ENCODE measurements at regions not wholly inside any gene's neighbourhood (a gene's known extent, or its start where the extent isn't known, plus 50 kb on each side); places are given as distances from the start of the nearest gene placed in this dataset.

DNA sequence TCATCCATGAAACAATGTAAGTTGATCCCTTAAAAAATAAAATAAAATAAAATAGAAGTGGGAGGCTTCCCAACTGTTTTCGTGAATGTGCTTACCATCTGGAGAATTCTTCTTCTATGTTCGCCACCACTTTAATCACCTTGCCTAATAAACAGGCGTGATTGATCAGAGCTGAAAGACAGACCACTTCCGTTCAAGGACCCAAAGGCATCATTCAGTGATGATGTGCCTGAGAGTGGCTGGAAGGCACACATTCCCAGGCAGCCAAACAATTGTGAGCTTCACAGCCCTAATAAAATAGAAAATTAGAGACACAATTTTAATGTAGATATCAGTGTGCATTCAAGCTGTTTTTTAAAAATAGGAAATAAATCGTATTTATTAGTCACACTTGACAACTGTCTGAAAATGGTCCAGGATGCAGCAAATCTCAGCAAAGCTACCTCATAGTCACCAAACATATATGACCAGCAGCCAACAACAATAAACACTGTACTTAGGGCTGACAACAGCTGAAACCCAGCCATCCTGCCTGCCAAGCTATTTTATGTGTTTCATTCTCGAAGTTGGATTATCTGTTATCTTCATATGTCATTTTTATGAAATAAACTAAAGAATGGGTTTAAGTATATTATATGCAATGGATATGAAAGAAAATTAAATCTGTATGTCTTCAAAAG, 163.2 kb upstream of the FAM9B start:
- DNase-seq = no peak

DNA sequence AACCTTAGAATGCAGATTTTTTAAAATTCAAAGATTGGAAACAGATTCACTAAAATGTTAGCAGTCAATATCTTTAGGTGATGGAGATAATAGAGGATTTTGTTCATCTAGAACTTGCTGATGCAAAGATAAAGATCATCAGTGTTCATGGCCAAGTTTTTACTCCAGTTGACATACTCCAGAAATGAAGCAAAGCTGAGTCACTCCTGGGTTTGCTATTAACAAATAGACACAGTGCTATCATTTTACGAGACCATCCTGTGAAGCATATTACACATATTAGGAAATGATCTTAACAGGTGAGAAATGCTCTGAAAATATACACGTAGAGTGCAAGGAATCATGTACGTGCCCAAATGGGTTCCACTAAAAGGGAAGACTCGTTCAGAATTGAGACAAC, 170.6 kb upstream of the FAM9B start:
- DNase-seq = no peak

DNA sequence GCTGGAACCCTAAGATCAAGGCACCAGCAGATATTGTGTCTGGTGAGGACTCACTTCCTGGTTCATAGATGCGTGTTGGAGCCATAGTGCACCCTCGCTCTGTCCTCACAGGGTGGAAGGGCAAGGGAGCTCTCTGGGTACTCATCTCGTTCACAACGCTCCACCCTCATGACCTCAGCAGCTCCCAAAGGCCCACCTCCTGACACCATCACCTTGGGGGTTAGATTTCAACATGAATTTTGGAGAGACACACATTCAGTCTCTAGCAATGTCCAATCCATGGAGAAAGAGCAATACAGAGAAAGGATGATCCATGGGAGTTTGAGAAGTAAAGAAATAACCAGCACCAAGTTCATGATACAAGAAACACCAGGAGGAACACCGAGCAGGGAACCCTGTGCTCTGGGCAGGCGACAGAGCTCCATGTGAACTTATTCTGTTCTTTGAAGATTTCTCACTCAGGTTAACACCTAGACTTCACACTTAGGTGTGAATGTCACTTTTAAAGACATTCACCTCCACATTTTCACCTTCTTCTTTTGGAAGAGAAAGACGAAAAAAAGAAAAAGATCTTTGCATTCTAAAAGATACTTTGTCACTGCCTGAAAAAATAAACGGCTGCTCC, 171.8 kb upstream of the FAM9B start:
- no peak for DNase-seq

DNA sequence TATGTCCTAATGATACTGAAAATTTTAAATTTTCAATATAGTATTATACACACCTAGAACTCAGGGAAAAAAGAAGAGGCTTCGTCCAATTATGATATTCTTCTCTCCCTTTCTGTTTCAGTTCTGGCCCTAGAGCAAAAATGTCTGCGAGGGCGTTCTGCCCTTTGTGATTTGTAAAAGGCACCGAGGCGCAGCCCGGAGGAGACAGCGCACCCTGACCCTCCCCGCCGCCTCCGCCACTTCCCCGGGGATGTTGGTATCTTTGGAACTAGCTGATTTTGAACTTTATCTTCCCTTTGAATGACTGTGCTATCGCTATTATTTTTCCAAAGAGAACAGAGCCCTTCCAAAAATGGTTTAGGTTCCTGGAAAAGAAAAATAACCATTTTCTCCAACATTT, 173.2 kb upstream of the FAM9B start:
- DNase-seq = no peak

DNA sequence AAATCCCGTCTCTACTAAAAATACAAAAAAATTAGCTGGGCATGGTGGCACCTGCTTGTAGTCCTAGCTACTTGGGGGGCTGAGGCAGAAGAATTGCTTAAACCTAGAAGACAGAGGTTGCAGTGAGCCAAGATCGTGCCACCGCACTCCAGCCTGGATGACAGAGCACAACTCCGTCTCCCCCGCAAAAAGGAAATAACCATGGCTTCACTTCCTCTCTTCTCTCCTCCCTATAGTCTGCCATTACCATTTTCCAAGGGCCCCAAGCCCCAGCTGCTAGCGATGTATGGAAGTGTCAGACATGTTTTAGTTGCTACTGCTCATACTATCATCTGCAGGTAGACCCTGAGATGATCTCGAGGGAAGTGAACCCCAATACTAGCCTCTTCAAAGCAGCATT, 177.3 kb upstream of the FAM9B start:
- no peak for DNase-seq

DNA sequence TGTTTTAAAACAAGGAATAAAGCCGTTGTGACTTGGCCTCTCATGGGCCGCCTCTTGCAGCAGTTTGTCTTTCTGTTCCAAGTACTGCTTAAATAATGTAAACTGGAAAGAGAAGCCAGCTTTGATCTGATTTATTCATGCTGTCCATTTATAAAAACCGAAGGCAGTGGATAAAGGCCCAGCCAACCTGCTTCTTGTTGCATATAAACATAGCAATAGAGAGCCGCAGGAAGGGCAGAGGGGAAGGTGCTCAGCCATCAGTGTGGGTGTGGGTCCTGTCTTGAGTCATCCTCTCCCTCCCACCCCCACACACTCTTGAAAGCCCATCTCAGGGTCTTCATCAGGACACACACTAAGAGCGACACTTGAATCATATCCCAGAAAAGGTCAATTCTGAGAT, 187.9 kb upstream of the FAM9B start:
- no peak for DNase-seq

DNA sequence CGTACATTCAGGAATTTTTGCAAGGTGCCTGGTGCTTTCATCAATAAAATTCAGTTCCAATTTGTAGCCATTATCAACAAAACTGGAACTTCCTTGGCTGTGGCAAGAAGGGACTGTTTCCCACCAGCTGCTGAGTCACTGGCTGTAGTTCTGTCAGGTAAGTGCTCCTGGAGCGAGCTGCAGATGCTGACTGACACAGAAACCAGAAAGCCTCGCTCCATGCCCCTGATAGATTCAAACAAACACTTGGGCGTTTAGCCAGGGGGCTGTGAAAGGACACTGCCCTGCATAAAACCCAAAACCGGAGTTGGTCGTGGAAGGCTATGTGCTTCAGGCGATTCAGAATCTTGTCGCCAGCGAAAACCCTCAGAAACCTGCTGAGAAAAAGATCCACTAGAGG, 188.4 kb upstream of the FAM9B start:
- DNase-seq = no peak

DNA sequence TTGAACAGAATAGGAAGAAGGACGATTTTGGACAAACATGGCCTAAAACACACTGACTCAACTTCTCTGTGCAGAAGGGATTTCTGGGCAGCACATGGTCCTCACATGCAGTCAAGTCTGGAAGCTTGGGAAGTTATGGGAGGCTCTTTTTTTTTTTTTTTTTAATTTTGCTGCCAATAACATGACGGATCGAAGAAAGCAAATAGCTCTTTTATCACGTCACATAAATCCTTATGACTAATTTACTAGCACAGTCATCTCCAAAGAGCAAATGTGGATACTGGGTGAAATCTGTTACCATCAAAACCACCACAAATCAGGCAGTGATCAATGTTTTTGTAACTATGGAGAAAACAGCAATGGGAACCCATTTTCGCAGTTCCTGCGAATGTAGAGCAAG, 193.3 kb upstream of the FAM9B start:
- no peak for DNase-seq

DNA sequence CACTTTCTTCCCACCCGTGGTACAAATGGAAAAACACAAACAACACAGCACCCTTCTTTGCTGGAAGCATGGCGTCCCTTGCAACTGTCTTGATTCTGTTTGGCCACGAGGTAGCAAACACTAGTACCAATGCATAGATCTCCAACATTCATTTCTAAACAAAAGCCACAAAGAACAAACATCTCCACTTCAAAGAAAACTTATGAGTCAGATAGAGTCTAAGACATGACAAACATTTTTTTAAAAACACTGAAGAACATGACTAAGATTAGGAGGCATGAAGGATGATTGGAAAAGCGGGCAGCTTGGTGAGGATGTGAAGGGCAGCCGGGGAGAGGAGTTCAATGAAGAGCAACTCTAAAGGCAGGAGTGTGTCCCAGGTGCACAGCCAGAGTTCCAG, 197.6 kb upstream of the FAM9B start:
- DNase-seq = no peak

DNA sequence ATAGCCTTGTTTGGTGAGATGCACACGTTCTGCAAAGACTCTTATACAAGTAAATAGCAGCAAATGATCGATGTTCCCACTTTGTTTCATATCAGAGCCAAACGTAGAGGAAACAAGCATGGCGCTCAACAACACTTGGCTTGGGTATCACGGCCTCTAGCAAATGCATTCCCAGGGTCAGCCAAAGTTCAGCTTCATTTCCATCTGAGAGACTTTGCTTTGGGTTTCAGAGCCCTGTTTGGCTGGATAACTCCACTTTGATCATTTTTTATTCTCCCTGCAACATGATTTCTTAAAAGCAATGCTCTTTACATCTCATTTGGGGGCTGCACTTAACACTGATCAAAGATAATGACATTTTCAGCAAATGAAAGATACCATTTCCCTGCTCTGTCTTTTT, 199.2 kb upstream of the FAM9B start:
- DNase-seq = no peak

DNA sequence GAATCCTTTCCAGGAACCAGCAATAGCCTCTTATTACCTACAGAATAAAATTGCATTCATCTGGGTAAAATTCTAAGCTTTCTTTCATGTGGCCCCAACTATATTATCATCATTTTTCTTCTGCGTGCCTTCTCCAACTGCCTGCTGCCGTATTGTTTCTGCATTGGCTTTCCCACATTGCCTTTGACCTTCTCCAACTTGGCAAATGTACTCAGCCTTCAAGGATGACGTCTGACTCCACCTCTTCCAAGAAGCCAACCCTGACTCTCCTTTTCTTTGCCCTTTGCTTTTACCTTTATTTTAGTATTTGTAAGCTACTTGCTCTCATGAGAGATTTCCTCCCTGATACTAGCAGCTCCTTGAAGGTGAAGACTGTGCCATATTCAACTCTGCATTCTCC, 200.4 kb upstream of the FAM9B start:
- DNase-seq = no peak

DNA sequence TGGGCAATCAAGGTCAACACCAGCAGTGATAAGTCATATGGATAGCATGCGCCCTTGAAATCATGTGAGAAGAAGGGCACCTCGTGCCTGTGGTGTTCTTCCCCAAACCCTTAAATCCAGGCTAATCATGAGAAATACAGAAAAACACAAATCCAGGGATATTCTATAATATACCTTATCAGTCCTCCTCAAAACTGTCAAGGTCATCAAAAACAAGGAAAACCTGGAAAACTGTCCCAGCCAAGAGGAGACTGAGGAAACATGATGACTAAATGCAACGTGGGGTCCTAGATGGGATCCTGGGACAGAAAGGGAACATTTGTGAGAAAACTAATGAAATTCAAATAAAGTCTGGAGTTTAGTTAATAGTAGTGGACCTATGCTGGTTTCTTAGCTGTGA, 201.8 kb upstream of the FAM9B start:
- DNase-seq = no peak

DNA sequence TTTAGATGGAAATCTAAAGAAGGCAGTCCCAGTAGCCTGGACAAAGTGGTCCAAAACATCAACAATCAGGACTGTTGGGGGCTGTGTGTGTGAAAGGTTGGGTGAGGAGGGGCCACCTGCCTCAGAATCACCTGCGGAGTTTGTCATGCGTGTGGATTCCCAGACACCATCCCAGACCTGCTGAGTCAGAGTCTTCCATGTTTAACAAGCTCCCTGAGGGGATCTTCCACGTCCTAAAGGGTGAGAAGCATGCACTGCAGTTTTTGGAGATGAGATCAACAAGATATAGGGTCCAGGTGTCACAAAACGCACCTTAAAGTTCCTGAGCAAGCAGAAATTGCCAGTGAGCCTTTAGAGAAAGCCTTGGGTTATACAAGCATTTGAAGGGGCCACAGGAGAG, 207.0 kb upstream of the FAM9B start:
- DNase-seq = no peak

DNA sequence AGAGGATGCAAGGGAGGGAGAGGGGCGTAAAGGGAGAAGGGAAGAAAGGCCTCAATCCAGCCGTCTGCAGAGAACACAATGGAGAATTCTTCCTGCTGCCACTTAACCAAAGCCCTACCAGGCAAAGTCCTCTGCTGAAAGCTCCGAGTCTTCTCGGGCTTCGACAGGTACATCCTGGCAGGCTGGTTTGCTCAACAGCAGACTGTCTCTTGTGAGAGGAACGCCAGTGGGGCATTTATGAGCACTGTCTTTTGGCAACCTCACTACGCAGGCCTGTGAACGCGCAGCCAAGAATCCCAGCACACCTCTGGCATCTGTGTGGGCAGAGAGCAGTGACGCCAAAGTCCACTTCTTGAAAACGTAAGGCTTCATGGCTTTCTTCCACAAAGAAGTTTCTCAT, 207.5 kb upstream of the FAM9B start:
- DNase-seq = no peak

DNA sequence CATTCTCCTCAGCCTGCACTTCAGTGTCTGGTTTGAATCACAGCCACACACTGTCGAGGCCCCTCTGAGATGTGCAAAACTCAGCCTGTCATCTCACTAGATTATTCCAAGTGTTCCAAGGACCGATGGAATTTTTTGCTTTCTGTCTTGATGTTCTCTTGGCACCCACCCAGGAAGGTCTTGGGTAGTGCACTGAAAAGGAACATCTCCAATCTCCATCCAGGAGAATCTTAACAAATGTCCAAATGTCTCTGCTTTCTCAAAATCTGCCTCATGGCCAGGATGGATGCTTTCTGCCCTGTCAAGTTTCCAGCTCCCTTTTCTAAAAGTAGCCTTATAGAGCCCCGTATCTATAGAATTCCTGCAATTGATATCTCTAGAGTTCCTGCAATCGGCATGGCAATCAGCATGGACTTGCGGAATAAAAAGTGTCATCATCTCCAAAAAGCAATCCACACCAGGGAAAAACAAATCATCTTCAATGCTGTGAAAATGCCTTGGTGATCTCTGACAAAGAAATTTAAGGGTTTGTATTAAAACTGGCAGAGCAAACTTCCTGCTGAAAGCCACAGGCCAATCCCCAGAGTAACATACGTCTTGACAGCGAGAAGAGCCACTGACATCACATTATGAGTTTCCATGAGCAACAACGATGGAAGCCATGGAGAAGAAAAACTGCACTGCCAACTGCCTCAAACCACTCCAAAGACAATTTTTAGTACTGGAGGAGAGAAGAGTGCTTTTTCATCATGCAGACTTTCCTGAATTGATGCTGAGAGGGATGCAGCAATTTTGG, 215.3 kb upstream of the FAM9B start:
- no peak for DNase-seq

DNA sequence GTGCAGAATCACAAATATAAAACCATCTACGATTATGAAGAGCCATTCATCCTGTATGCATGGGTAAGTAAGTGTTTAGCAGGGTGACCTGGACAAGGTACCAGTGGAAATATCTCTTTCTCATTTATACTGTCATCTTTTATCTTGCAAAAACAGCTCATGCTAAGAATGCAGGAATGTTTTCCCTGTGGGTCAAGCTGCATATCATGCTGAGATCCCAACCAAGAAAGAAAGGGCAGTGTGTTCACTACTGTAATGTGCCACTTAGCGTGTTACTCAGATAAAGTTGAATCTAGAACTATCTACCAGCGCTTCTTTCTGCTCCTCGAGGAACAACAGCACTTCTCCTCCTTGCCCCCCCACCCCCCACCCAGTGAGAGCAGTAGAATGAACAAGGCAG, 212.7 kb upstream of the TBL1X start:
- DNase-seq = no peak

DNA sequence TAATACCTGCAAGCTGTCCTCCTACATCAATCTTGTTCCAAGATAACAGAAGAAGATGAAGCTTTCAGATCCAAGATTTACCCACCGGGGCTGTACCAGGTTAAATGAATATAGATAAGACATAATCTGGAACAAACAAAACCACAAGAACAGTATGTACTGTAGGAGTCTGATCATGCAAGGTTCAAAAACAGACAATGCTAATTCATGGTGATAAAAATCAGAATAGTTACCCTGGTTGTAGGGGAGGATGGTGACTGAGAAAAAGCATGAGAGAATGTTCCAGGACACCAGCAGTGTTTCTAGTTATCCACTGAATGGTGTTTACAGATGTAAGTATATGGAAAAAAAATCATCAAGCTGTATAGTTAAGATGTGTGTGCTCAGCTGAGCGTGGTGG, 211.6 kb upstream of the TBL1X start:
- no peak for DNase-seq

DNA sequence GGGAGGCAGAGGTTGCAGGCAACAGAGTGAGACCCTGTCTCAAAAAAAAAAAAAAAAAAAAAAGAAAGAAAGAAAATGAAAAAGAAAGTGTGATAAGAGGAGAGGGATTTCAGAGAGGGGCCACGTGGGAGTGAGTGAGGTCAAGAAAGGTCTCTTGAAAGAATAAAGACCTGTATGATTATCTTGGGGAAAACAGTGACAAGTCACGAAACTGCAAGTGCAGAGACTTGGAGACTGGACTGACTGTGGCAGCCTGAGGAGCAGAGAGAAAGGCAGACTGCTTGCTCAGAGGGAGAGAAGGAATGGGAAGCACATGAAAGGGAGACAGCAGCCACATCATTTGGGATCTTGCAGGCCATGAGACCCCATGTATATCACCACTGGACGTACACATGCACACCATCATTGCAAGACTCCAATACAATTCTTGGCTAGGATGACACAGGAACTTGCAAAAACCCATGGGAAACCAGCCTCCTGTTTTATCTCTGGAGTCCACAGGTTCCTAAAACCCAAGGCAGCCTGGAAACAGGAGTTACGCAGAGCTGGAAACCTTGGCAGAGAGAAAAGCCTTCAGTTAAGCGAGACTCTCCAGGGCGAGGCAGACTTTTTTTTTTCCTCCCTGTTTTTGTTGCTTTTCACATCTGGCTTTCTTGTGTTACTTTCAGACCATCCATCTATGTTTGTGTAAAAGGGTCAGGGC, 207.0 kb upstream of the TBL1X start:
- DNase-seq = no peak

DNA sequence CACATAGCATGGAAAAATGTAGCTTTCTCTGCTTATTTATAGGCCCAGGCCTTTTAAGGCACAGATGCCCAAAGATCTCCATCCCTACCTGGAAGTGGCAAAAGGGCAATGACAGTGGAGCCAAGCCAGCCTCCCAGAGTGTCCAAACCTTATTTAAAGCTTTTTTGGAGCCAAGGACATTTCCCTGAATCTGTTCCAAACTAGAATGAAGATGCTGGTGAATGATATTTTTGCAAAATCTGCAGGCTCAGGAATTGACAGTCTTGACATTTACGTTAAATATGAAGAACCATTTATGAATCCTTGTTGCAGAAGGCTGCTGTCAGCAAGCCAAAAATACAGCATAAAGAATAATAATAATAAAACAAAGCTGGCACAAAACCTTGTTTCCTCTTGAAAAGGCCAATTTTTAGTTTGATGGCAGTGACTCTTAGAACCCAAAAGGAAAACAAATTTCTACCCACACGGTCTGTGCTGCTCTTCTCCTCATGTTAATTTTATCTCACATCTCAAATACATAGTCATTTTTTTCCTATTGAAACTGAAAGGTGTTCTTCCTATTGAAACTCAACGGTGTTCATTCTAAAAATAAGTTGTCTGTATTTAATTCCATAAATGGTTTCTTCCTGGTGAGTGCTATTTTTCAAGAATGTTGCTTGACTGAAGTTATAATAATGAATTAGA, 206.3 kb upstream of the TBL1X start:
- DNase-seq = no peak

DNA sequence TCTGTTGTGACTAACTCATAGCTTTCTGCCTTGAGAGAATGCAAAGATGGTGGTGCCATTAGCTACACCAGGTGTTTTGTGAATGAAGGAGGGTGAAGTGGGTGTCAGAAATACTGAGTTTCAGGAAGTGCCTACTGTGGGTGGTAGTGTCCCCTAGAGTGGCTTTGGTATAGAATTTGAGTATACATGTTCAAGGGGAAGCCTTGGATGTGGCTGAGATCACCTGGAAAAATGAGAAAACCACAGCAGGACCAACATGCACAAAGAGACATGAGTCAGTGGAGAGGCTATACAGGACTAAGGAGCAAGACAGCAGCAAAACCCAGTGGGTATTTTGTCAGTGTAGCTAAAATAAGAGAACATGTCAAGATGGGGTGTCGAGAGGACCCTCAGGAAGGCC, 204.3 kb upstream of the TBL1X start:
- no peak for DNase-seq

DNA sequence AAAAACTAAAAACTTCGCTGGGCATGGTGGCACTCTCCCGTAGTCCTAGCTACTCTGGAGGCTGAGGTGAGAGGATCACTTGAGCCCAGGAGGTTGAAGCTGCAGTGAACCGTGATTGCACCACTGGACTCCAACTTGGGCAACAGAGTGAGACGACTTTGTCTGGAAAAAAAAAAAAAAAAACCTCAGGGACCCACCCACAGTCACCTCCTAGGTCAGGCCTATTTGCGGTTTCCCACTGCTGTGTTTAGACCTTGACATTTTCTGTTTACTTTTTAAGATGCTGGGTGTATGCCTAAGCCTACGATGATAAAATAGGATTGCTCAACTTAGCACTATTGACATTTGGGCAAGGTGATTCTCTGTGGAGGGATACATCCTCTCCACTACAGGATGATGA, 197.4 kb upstream of the TBL1X start:
- DNase-seq = no peak

DNA sequence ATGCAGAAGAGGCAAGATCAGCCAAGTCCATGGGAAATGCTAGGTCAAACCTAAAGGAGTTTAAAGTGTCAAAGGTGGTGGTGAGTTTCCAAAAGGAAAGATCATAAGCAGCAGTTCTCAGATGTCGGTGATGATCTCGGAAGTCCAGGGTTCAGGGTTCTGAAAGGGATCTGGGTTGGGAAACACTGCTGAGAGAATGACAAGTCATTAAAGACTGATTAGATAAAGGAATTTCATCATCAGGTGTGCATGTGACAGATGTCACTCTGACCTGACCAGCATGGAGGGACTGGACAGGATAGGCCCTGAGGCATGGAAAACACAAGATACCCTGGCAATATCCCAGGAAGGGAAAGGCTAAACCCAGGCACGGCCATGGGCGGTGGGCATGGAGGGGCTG, 195.7 kb upstream of the TBL1X start:
- no peak for DNase-seq

Data from NCI-H1417 treated with DMSO at 0.1 percent for 48 hours (cell line).